ENCODE measurements at regions not wholly inside any gene's neighbourhood (a gene's known extent, or its start where the extent isn't known, plus 50 kb on each side); places are given as distances from the start of the nearest gene placed in this dataset.

GRCh38 chr12:89943463-89943862 is 234.8 kb upstream of the ATP2B1 start:
- POLR2A ChIA-PET, result no interaction called here
- no peak for DNase-seq (ENCODE audit: extremely low spot score)
- CTCF ChIA-PET, result interaction anchor here (1.1 to 2.4 kb wide), 3 partner anchors 10 to 17 kb away, joined by 3 to 6 read pairs (median 3); no protein-coding TSS in a partner anchor
- TF ChIP-seq CTCF (IDR thresholded peaks at IDR 0.05; ENCODE audit: control extremely low read depth, extremely low read depth, low read depth, missing control alignments), result no peak

GRCh38 chr12:89941436-89941835 is 232.8 kb upstream of the ATP2B1 start:
- TF ChIP-seq CTCF (IDR thresholded peaks at IDR 0.05; ENCODE audit: control extremely low read depth, extremely low read depth, low read depth, missing control alignments), result no peak
- CTCF ChIA-PET, result interaction anchor here (2.4 kb wide), 1 partner anchor 14 kb away, joined by 6 read pairs; no protein-coding TSS in a partner anchor
- POLR2A ChIA-PET, result no interaction called here
- DNase-seq (ENCODE audit: extremely low spot score), result no peak

GRCh38 chr12:89939522-89940215 is 231.0 kb upstream of the ATP2B1 start:
- no peak for TF ChIP-seq CTCF (IDR thresholded peaks at IDR 0.05; ENCODE audit: control extremely low read depth, extremely low read depth, low read depth, missing control alignments)
- ChIA-PET POLR2A (no interaction called here), CTCF (no interaction called here)
- no peak for DNase-seq (ENCODE audit: extremely low spot score)

DNA sequence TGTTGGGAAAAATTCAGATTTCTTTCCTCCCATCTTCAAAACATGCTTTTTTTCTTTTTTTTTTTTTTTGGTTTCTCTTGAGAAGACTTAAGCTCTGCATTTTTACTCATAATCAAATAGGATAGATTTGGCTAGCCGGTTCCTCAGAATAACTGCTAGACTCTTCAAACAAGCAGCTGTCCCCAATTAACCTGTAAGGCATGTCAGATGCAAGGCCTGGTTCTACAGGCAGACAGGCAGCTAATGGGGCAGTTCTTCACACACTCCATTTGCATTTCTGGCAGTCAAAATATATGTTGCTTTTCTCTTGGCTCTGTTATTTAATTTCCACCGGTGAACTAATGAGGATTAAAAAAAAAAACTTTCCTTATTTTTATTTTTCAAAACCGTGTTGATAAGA is 228.0 kb upstream of the ATP2B1 start:
- ChIA-PET CTCF (interaction anchor here (4.3 kb wide), 1 partner anchor 12 kb away, joined by 34 read pairs; no protein-coding TSS in a partner anchor), POLR2A (interaction anchor here (0.7 kb wide), 1 partner anchor 18 kb away, joined by 4 read pairs; no protein-coding TSS in a partner anchor)
- TF ChIP-seq CTCF (IDR thresholded peaks at IDR 0.05; ENCODE audit: control extremely low read depth, extremely low read depth, low read depth, missing control alignments), result no peak
- no peak for DNase-seq (ENCODE audit: extremely low spot score)

- no peak for DNase-seq (ENCODE audit: extremely low spot score)
- TF ChIP-seq CTCF (IDR thresholded peaks at IDR 0.05; ENCODE audit: control extremely low read depth, extremely low read depth, low read depth, missing control alignments), result no peak
- POLR2A ChIA-PET, result no interaction called here
- CTCF ChIA-PET, result interaction anchor here (1.7 to 4.3 kb wide), 3 partner anchors 13 to 26 kb away, joined by 3 to 34 read pairs (median 6); no protein-coding TSS in a partner anchor
These were observed 227.2 kb upstream of the ATP2B1 start for GRCh38 chr12:89935850-89936249.

GRCh38 chr12:89933911-89934310 is 225.3 kb upstream of the ATP2B1 start:
- ChIA-PET POLR2A (no interaction called here), CTCF (interaction anchor here (0.8 to 1.3 kb wide), 5 partner anchors 9 to 24 kb away, joined by 3 to 5 read pairs (median 3); no protein-coding TSS in a partner anchor)
- no peak for DNase-seq (ENCODE audit: extremely low spot score)
- no peak for TF ChIP-seq CTCF (IDR thresholded peaks at IDR 0.05; ENCODE audit: control extremely low read depth, extremely low read depth, low read depth, missing control alignments)

Data from GM10248 (cell line).